ENCODE measurements at regions not wholly inside any gene's neighbourhood (a gene's known extent, or its start where the extent isn't known, plus 50 kb on each side); places are given as distances from the start of the nearest gene placed in this dataset.
"Not testable (repeated sequence)": the region's sequence is repeated elsewhere in the genome, so short reads cannot be mapped to it uniquely, and the experiment has no call there.

GRCh38 chr6:44036699-44037101, 90.6 kb downstream of the MRPL14 start:
- DNase-seq = no peak

DNA sequence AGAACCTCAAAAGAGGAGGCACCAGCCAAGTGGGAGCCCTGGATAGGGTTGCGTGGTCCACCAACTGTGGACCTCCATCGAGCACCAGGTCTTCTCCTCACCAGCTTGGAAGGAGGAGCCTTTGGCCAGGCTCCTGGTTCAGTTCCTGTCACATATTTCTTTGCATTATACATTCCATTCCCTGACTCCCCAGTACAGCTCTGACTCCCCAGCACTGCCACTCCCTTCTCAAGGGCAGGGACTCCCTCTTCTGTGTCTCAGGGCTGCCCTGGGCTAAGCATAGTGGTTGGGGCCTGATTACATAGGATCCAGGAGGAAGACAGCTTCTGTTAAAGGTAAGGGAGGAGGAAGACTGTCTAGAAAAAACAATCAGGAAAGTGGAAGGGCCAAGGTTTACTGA, 91.1 kb downstream of the MRPL14 start:
- DNase-seq = no peak

DNA sequence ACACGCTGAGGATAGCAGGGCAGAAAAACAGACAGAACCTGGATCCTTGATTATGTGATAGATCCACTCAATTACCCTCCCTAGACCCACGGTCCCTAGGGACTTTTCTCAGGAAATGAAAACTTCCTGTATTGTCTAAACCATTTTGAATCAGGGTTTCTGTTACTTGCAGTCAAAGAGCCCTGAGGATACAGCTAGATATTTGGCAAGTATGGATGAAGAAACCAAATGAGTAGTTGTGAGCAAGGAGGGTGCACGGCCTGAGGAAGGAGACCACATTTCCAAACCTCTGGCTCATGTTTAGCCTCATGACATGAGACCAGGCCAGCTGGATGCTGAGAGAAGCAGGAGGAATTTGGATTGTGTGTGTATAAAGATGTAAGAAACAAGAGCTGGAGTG, 91.6 kb downstream of the MRPL14 start:
- DNase-seq = no peak

- DNase-seq = no peak
Measured at GRCh38 chr6:44034931-44035345, 92.3 kb downstream of the MRPL14 start.

- DNase-seq = no peak
Measured at GRCh38 chr6:44034391-44034861, 92.8 kb downstream of the MRPL14 start.

GRCh38 chr6:44030812-44031454, 96.3 kb downstream of the MRPL14 start:
- DNase-seq = no peak

GRCh38 chr6:44029444-44030185, 97.6 kb downstream of the MRPL14 start:
- no peak for DNase-seq

- DNase-seq = no peak
Measured at GRCh38 chr6:44028789-44029310, 98.4 kb downstream of the MRPL14 start.

DNA sequence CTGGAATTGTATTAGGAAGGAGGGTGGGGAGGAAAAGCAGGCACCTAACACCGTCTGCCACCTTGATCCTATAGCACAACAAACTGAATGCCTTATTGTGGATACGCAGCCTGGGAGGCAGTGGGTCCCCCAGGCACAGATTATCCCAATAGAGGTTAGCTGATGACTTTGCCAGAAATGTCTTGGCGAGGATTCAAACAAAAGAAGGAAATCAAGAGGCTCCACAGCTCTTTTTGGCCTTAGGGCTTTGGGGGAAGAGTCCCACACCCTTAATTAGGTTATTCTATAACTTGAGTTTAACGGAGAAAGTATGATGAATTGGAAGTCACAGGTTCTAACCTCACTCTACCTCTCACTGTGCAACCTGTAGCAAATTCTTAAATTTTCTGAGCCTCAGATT, 102.0 kb downstream of the MRPL14 start:
- DNase-seq = no peak

DNA sequence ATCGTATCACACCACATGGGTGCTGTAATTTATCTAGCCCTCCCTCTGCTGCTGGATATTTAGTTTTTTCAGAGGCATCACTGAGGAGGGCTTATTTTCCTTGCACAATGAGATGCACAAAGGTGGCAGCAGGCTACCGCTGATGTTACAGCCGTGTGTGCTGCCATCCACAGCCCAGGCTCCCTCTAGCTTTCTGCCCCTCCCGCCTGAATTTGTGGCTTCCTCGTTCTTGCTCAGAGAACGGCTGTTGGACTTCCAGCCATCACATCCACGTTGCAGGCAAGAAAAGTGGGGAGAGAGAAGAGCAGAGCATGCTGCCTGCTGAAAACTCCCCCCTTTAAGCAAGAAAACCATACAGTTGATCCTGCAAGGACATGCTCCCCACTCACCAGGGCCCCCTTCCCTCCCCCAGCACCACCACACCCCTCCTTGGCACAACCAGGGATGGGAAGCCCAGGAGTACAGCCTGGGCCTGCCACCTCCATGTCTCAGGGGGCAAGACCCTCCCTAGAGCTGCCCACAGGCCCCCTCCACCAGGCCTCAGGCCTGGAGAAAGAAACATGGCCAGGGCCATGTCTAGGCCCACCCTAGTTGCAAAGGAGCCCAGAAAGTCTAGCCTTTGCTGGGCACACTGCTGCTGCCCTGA, 102.6 kb downstream of the MRPL14 start:
- no peak for DNase-seq

DNA sequence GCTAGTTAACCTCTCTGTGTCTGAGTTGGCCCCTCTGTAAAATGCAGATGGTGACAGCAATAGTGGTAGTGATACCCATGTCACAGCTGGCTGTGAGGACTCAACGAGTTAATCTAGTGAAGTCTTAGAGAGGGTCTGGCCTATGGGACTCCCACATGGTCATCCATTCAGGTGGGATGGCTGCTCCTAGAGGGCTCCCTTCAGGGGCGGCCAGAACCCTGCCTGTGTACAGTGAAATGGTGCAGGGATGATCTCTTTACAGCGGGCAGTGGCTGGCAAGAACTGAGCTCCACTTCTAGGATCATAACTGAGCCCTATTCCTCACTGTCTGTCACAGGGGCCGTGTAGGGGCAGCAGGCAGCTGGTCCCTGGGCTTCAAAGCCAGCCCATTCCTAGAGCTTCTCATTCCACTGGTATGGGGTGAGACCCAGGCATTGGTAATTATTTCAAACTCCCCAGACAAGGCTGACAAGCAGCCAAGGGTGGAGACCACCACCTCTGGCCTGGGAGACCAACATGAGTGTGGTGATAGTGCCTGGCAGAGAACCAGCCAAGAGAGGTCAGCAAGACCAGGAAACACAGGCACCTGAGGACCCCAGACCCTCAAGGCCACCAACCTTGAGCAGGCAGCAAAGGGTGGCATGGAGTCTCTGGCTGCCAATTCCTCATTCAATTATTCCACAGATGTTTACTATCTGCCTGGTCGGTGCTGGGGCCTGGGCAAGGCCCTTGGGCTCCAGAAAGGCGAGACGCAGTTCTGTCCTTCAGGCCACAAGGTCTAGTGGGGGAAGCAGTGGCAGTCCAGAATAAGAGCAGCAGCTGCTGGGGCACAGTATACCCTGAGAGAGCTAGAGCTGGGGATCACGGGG, 103.4 kb downstream of the MRPL14 start:
- DNase-seq = no peak

- no peak for DNase-seq
Measured at GRCh38 chr6:44022671-44023352, 104.4 kb downstream of the MRPL14 start.

DNA sequence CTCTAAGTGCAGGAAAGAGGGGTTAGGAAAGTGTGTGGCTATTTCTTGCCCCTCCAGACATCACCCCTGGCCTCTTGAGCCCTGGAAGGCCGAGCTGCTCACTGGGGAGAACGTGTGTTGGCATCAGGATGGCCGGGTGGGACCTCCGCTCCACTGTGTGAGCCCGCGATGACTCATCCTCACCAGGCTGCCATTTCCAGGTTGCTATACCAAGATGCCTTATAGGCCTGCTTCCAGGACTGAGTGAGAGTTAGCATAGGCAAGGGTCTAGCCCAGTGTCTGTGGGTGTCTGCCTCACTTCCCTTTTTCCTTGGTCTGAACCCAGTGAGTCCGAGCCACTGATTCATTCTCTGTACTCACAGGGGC, 105.0 kb downstream of the MRPL14 start:
- no peak for DNase-seq

- no peak for DNase-seq
Measured at GRCh38 chr6:44021589-44022295, 105.5 kb downstream of the MRPL14 start.

DNA sequence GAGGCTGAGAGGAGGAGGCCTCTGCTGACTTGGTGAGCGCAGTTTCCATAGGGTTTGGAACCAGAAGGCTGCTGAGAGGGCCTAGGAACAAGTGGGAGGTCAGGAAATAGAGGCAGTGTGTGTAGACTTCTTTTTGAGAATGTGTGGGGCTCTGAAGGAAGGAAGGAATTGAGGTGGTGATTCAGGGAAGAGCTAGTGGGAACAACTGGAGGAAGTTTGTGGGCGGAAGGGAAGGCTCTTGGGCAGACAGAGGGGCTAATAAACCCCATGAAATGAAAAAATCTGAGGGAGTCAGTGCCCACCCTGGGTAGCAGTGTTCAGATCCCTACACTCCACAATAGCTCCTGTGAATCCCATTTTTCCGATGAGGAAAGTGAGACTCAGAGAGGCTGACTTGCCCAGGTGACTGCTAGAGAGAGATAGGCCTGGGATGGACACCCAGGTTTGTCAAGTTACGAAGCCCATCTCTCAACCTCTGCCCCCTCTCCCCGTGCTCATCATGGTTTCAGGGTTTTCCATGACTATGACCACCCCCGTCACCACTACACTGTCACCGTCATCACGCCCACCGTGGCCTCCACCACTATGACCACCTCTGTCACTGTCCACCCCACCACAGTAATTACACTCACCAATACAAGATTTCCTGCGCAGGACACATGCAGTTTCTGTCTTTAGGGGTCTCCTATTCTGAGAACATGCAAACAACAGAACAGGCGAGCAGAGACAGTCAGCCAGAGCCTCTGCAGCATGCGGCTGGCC, 106.4 kb downstream of the MRPL14 start:
- no peak for DNase-seq

GRCh38 chr6:44020148-44020547, 107.1 kb downstream of the MRPL14 start:
- DNase-seq = no peak

GRCh38 chr6:44017307-44017706, 109.9 kb downstream of the MRPL14 start:
- not testable (repeated sequence) for DNase-seq

- no peak for DNase-seq
Measured at GRCh38 chr6:44016131-44016870, 111.0 kb downstream of the MRPL14 start.

GRCh38 chr6:44012078-44012493, 115.2 kb downstream of the MRPL14 start:
- no peak for DNase-seq

DNA sequence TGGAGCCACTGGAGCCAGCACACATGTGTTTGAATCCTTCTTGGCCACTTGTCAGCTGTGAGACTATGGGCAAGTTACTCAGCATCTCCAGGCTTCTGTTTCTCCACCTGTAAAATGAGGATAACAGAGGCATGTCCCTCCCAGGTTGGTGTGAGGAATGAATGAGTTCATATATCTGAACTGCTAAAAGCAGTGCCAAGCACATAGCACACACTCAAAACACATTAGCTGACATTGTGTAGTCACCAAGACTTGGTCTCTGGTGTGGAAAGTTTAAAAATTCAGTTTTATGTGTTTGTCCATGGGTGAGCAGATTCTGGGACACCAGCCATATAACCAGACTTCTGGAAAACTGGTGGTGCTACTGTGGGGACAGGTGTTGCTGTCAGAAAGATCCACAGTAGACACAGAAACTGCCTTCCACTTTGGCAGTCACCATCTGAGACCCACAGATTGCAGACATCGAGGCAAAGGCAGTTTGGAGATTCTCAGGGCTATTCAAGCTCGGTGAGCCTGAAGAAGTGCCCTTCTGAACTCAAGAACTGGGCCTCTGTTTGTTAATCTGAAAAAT, 115.8 kb downstream of the MRPL14 start:
- no peak for DNase-seq
